Loucy (cell line): ENCODE measurements at regions not wholly inside any gene's neighbourhood (a gene's known extent, or its start where the extent isn't known, plus 50 kb on each side); places are given as distances from the start of the nearest gene placed in this dataset.

Experiments
- CTCF ChIP-seq: fragments of 200-600 bp; sonication (generic); conservative IDR thresholded peaks from 2 replicates; pipeline ENCODE4 v1.5.1; 2014; ENCODE audit warnings: mild to moderate bottlenecking, antibody characterized with exemption, low read length
- EZH2phosphoT487 ChIP-seq: fragments of 200-600 bp; IDR thresholded peaks from 2 replicates; pipeline ENCODE4 v1.6.1; 2018; ENCODE audit warnings: antibody characterized with exemption, mild to moderate bottlenecking, moderate library complexity, borderline replicate concordance

- TF ChIP-seq CTCF (no peak), EZH2phosphoT487 (no peak)
These were observed 401.9 kb downstream of the LNPK start for GRCh38 chr2:175599966-175600831.
